Gastrocnemius medialis (tissue), 4 donors: ENCODE measurements at regions not wholly inside any gene's neighbourhood (a gene's known extent, or its start where the extent isn't known, plus 50 kb on each side); places are given as distances from the start of the nearest gene placed in this dataset.

Experiments used
- ATAC-seq, 2 donors: fragments of 150-250 bp; one replicate each; pipeline ENCODE4 v1.9.1; 2016
- DNase-seq, 2 donors: peaks; one replicate each; pipeline ENCODE4 v3.0.0-alpha.2; 2019
- H3K27ac ChIP-seq, 4 donors: fragments of 200-600 bp; sonication (generic); 1 replicate in 1 of 4; 2 replicates in 3 of 4; pipeline ENCODE4 v1.5.1; 2016 to 2018; ENCODE audit warnings: mild to moderate bottlenecking in 2 of 4, moderate library complexity in 1 of 4
- H3K27me3 ChIP-seq, 3 donors: fragments of 200-600 bp; sonication (generic) in 2 of 3; 1 replicate in 1 of 3; 2 replicates in 2 of 3; pipeline versions ENCODE4 v1.5.1 to v1.6.0; 2016 to 2019; ENCODE audit warnings: mild to moderate bottlenecking in 1 of 3, moderate library complexity in 1 of 3
- H3K36me3 ChIP-seq, 2 donors: fragments of 200-600 bp; sonication (generic) in 1 of 2; one replicate each; pipeline ENCODE4 v1.5.1; 2017 to 2018
- H3K4me1 ChIP-seq, 2 donors: fragments of 200-600 bp; sonication (generic) in 1 of 2; one replicate each; pipeline ENCODE4 v1.5.1; 2016 to 2017; ENCODE audit warnings: mild to moderate bottlenecking in 2 of 2
- H3K4me3 ChIP-seq, 4 donors: fragments of 200-600 bp; sonication (generic) in 3 of 4; 1 replicate in 1 of 4; 2 replicates in 3 of 4; pipeline ENCODE4 v1.5.1; 2016 to 2019; ENCODE audit warnings: mild to moderate bottlenecking in 2 of 4
- H3K9me3 ChIP-seq, 3 donors: fragments of 200-600 bp; sonication (generic) in 2 of 3; 1 replicate in 1 of 3; 2 replicates in 2 of 3; pipeline ENCODE4 v1.5.1; 2016 to 2019
- CTCF ChIP-seq, 5 experiments: fragments of 450-650 bp in 3 of 5; fragments of 200-600 bp in 2 of 5; sonication (generic) in 2 of 5; IDR thresholded peaks in 4 of 5; conservative IDR thresholded peaks in 1 of 5; 1 replicate in 4 of 5; 2 replicates in 1 of 5; pipeline ENCODE4 v1.5.1; 2016 to 2019; ENCODE audit warnings: antibody characterized with exemption in 5 of 5, mild to moderate bottlenecking in 3 of 5, moderate library complexity in 3 of 5
- POLR2A ChIP-seq, 2 donors: fragments of 450-650 bp; IDR thresholded peaks; one replicate each; pipeline ENCODE4 v1.6.1; 2017; ENCODE audit warnings: antibody characterized with exemption in 2 of 2, mild to moderate bottlenecking in 2 of 2, moderate library complexity in 2 of 2
- in situ Hi-C, 4 donors: fragments of 200-750 bp; cut with MboI; loops; one replicate each; pipeline versions ENCODE4 v1.15.0 to v1.8.0; 2017; ENCODE audit warnings: low sequenced_read_pairs in 4 of 4
- intact Hi-C: fragments of 100-400 bp; cut with DNase I; formaldehyde crosslinking; loops from one replicate; pipeline ENCODE4 v1.15.1; 2023; ENCODE audit warnings: low total_unique reads

GRCh38 chr5:79878721-79879336 lies 112.2 kb downstream of the MTX3 start:
- intact Hi-C loops = loop anchor here (10.0 kb wide), 1 partner anchor 86 kb away; no protein-coding TSS in a partner anchor
- Histone ChIP-seq H3K27me3 (no peaks in the 10 kb centered on the region), H3K9me3 (no peaks in the 10 kb centered on the region), H3K27ac (no peak overlapping the region), H3K36me3 (no peaks in the 10 kb centered on the region), H3K4me3 (no peak overlapping the region), H3K4me1 (peaks cover 0 to 7% of the 10 kb centered on the region in 2 donors)
- no peak for ATAC-seq
- in situ Hi-C loops = no loop called here
- DNase-seq = no peak
- no peak for TF ChIP-seq POLR2A (IDR thresholded peaks at IDR 0.05)
- no peak for TF ChIP-seq CTCF (IDR thresholded peaks at IDR 0.05 in 4 of 5, conservative IDR thresholded peaks at IDR 0.05 in 1 of 5)

DNA sequence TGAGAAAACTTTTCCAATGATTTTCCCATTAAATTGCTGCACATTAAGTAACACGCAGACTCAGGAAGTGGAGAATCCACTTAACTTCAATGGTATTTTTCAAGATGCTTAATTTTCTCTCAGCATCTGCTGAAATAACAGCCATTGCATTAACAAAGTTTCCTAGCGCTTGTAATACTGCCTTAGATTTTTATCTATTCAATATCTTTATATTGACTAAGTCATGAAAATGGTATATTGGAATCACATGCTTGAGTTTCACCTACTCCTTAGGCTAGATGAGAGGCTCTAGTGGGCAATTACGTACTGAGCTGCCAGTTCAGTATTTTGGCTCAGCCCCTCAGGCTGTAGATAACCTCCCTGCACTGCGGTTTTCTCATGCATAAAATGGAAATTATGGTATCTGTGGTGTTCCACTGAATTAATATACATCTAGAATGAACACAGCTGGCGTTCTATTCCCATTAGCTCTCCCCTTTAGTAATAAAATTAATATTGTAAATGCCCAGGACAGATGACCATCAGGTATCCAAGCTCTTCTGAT lies 112.9 kb downstream of the MTX3 start:
- no peak overlapping the region for H3K4me3 ChIP-seq
- TF ChIP-seq POLR2A (IDR thresholded peaks at IDR 0.05) = no peak
- TF ChIP-seq CTCF (IDR thresholded peaks at IDR 0.05 in 4 of 5, conservative IDR thresholded peaks at IDR 0.05 in 1 of 5) = no peak
- no peaks in the 10 kb centered on the region for H3K36me3 ChIP-seq
- DNase-seq = no peak
- ATAC-seq = no peak
- no peaks in the 10 kb centered on the region for H3K9me3 ChIP-seq
- in situ Hi-C loops (no loop called here), intact Hi-C loops (loop anchor here (10.0 kb wide), 1 partner anchor 87 kb away; no protein-coding TSS in a partner anchor)
- peaks cover 0 to 7% of the 10 kb centered on the region in 2 donors for H3K4me1 ChIP-seq
- no peak overlapping the region for H3K27ac ChIP-seq
- no peaks in the 10 kb centered on the region for H3K27me3 ChIP-seq

DNA sequence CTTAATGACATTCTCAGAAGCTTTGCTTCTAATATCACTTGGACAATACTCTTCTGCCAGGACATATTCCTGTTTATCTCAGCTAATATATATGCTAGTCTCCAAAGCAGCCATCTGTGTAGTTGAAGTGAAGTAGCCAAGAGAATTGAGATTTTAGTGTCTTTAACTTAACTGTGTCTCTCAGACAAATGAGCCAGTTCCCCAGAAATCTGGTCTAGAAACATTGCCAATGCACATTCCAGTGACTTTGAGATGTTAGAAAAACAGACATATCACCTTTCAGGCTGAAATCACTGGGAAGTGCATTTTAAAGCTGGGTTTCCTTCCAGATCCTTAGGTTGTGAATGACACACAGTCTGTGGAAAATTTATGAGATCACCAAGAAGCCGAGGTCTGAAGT lies 114.6 kb downstream of the MTX3 start:
- Histone ChIP-seq H3K9me3 (no peaks in the 10 kb centered on the region), H3K36me3 (no peaks in the 10 kb centered on the region), H3K4me1 (peaks cover 0 to 7% of the 10 kb centered on the region in 2 donors), H3K4me3 (no peak overlapping the region), H3K27me3 (no peaks in the 10 kb centered on the region), H3K27ac (no peak overlapping the region)
- in situ Hi-C loops = no loop called here
- no peak for TF ChIP-seq POLR2A (IDR thresholded peaks at IDR 0.05)
- no peak for TF ChIP-seq CTCF (IDR thresholded peaks at IDR 0.05 in 4 of 5, conservative IDR thresholded peaks at IDR 0.05 in 1 of 5)
- no peak for DNase-seq
- intact Hi-C loops = loop anchor here (10.0 kb wide), 1 partner anchor 88 kb away; no protein-coding TSS in a partner anchor
- ATAC-seq = no peak

- no peak overlapping the region for H3K4me3 ChIP-seq
- H3K27ac ChIP-seq = peak overlapping the region in 2 of 4 donors; percentile 32 to 58
- DNase-seq = no peak
- H3K9me3 ChIP-seq = no peaks in the 10 kb centered on the region
- TF ChIP-seq CTCF (IDR thresholded peaks at IDR 0.05 in 4 of 5, conservative IDR thresholded peaks at IDR 0.05 in 1 of 5) = no peak
- TF ChIP-seq POLR2A (IDR thresholded peaks at IDR 0.05) = no peak
- peaks cover 0 to 12% of the 10 kb centered on the region in 2 donors for H3K4me1 ChIP-seq
- H3K27me3 ChIP-seq = no peaks in the 10 kb centered on the region
- peak; percentile 12 to 25 for ATAC-seq
- no peaks in the 10 kb centered on the region for H3K36me3 ChIP-seq
- intact Hi-C loops = loop anchor here (10.0 kb wide), 1 partner anchor 90 kb away; no protein-coding TSS in a partner anchor
- in situ Hi-C loops = no loop called here
Observed at GRCh38 chr5:79875230-79875629, 115.8 kb downstream of the MTX3 start.
